Spinal cord (tissue), 9 donors: ENCODE measurements at regions not wholly inside any gene's neighbourhood (a gene's known extent, or its start where the extent isn't known, plus 50 kb on each side); places are given as distances from the start of the nearest gene placed in this dataset.

Source experiments
- DNase-seq, 6 donors: peaks; one replicate each; pipeline versions ENCODE4 v3.0.0 to v3.0.0-alpha.2; 2013 to 2015; ENCODE audit warnings: low spot score in 6 of 6, low read depth in 4 of 6
- H3K27ac ChIP-seq: one replicate; pipeline ENCODE4 v1.5.1; 2013; ENCODE audit warnings: low read depth, low read length, control low read depth
- H3K27me3 ChIP-seq: one replicate; pipeline ENCODE4 v1.6.1; 2013; ENCODE audit warnings: low read length; ENCODE audit not compliant: control insufficient read depth, insufficient read depth
- H3K36me3 ChIP-seq: one replicate; pipeline ENCODE4 v1.6.1; 2013; ENCODE audit warnings: low read length; ENCODE audit not compliant: control insufficient read depth, insufficient read depth
- H3K4me1 ChIP-seq: one replicate; pipeline ENCODE4 v1.6.1; 2013; ENCODE audit warnings: low read length; ENCODE audit not compliant: control insufficient read depth, insufficient read depth
- H3K4me3 ChIP-seq: one replicate; pipeline ENCODE4 v1.5.1; 2013; ENCODE audit warnings: low read depth, low read length, control low read depth
- H3K9me3 ChIP-seq: one replicate; pipeline ENCODE4 v1.6.1; 2013; ENCODE audit warnings: low read length; ENCODE audit not compliant: control insufficient read depth, insufficient read depth
- whole genome bisulfite sequencing: methylation state at CpG from one replicate; pipeline ENCODE4 v1.1.5; 2013; ENCODE audit warnings: missing lambda C conversion rate; ENCODE audit not compliant: insufficient coverage; 5-methylcytosine and 5-hydroxymethylcytosine counted together
- donor health status: healthy.

DNA sequence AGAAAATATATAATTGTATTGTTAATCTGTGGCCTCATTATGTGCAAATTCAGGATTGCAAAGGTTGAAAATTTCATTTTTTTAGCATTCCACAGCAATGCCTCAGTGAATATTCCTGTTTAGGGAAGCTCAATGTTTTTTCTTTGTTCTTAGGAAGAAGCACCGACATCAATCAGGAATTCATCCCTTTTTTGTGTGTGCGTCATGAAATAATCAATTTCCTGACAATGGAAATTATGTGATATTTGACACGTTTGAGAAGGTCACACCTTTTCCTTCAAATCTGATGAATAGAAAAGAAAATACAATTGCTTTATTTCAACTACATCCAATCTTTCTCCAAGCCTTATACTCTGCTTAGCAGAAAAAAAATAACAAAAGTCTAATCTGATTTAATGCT, 662.8 kb upstream of the FTMT start:
- WGBS: no CpG with 5 or more reads among the region's 3 CpGs
- Histone ChIP-seq H3K36me3 (no peaks in the 10 kb centered on the region), H3K4me1 (no peaks in the 10 kb centered on the region), H3K27ac (no peak overlapping the region), H3K27me3 (no peaks in the 10 kb centered on the region), H3K4me3 (no peak overlapping the region), H3K9me3 (no peaks in the 10 kb centered on the region)
- DNase-seq: no peak

DNA sequence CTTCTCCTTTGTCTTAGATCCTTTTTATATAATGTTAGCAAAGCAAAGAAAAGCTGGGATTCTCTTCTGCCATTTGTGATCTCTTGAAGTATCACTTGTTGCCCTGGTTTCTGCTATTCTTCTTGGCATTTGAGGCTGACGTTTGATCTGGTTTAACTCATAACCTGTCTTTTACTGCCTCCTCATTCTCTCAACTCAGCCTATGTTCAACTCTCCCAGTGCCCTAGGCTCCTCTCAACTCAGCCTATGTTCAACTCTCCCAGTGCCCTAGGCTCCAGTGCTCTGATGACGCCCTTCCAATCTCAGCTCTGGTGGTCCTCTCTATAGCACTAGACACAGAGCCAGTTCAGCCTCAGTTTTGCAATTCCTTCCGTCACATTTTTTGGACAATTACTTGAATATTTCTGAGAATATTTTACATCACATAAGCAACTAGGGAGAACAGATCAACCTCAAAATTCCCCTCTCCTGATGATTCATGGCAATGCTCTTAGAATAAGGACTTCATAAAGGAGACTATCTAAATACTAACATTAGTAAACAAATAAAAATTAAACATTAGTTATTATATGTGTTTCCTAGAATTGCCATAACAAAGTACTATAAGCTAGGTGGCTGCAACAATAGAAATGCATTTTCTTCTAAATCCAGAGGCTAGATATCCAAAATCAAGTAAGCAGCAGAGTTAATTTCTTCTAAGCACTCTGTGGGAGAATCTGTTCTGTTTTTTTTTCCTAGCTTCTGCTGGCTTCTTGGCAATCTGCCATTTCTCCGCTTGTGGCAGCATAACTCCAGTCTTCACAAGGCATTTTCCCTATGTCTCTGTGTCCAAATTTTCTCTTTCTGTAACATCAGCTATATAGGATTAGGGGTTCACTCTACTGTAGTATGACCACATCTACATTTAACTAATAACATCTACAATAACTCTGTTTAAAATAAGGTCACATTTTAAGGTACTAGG, 662.1 kb upstream of the FTMT start:
- no peak overlapping the region for H3K4me3 ChIP-seq
- no peak overlapping the region for H3K27ac ChIP-seq
- no peaks in the 10 kb centered on the region for H3K36me3 ChIP-seq
- no peaks in the 10 kb centered on the region for H3K4me1 ChIP-seq
- no peaks in the 10 kb centered on the region for H3K9me3 ChIP-seq
- H3K27me3 ChIP-seq: no peaks in the 10 kb centered on the region
- WGBS: 59% methylated on average over 2 of the region's 4 CpGs
- DNase-seq: peak in 5 of 6 donors; percentile 55 to 93 (median 62)

DNA sequence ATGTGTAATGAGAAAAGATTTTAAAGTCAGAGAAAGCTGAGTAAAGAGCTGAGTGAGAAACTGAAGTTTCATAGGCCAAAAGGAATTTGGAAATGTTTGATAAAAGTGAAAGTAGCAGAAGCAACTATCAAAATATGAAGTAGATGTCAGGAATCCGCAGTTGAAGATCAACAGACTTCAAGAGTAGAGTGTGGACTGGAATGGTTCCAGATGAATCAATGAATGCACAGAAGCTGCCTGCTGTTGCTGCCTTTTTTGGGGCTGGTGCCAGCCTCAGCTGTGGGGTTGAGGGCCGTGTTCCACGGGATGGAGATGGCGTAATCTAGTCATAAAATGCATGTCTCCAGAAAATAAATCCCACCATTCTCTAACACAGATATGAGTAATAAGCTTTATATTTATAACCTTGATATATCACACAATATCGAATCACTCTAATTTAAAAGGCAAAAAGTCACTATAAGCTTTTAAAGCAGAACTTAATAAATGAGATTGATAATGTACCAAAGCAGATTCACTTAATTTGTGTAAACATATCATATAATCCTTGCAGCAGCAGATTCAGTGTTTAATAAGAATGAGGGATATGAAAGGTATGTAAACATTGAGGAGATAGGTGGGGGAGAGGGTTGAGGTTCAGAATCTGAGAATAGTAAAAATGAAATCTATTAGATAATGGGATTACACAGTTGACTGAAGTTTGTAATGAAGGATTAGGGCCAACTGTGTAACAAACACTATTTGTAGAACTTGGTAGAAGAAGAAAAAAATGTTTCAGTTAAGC, 652.3 kb upstream of the FTMT start:
- DNase-seq: peak in 1 of 6 donors; percentile 33
- H3K27ac ChIP-seq: no peak overlapping the region

DNA sequence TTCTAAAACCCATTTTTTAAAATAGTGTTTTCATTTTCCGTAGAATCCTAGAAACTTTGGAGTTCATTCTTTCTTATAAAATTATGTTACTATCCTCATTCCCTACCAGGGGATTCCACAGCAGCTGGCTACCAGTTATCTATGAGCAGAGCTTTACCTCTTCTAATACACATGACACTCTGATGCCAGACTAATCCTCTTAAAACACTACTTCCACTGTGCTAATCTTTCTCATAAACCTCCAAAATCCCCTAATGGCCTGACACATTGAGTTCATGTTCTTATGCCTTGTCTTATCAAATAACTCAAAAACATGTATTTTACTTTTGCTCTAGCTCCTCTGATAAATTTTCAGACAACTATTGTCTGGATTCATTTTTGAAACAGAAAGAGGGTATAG, 633.6 kb upstream of the FTMT start:
- H3K27ac ChIP-seq: no peak overlapping the region
- H3K9me3 ChIP-seq: no peaks in the 10 kb centered on the region
- no peaks in the 10 kb centered on the region for H3K4me1 ChIP-seq
- WGBS: no CpG with 5 or more reads among the region's 1 CpG
- no peaks in the 10 kb centered on the region for H3K27me3 ChIP-seq
- no peak overlapping the region for H3K4me3 ChIP-seq
- H3K36me3 ChIP-seq: no peaks in the 10 kb centered on the region
- DNase-seq: peak in 2 of 6 donors; percentile 2 to 8

More for the DNA sequence above, 652.3 kb upstream of the FTMT start:
- WGBS: 88% methylated on average over 1 of the region's 5 CpGs
- Histone ChIP-seq H3K9me3 (no peaks in the 10 kb centered on the region), H3K36me3 (no peaks in the 10 kb centered on the region), H3K4me3 (no peak overlapping the region), H3K27me3 (no peaks in the 10 kb centered on the region), H3K4me1 (no peaks in the 10 kb centered on the region)

DNA sequence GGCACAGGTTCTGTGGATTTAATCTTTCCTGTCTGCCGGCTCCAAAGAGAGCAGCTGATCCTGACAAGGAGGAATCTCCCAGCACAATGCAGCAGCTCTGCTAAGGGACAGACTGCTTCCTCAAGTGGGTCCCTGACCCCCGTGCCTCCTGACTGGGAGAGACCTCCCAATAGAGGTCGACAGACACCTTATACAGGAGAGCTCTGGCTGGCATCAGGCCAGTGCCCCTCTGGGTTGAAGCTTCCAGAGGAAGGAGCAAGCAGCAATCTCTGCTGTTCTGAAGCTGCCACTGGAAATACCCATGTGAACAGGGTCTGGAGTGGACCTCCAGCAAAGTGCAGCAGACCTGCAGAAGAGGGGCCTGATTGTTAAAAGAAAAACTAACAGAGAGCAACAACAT, 630.2 kb upstream of the FTMT start:
- 90% methylated on average over 3 of the region's 3 CpGs for WGBS
- Histone ChIP-seq H3K27ac (no peak overlapping the region), H3K4me3 (no peak overlapping the region), H3K4me1 (no peaks in the 10 kb centered on the region), H3K27me3 (no peaks in the 10 kb centered on the region), H3K9me3 (peaks cover 2% of the 10 kb centered on the region), H3K36me3 (no peaks in the 10 kb centered on the region)
- DNase-seq: no peak

DNA sequence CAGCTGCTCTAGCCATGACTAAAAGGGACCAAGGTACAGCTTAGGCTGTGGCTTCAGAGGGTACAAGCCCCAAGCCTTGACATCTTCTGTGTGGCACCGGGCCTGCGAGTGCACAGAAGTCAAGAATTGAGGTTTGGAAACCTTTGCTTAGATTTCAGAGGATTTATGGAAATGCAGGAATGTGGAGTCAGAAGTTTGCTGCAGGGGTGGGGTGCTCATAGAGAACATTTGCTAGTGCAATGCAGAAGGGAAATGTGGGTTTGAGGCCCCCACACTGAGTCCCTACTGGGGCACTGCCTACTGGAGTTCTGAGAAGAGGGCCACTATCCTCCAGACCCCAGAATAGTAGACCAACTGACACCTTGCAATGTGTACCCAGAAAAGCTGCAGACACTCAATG, 624.9 kb upstream of the FTMT start:
- Histone ChIP-seq H3K4me3 (no peak overlapping the region), H3K27ac (no peak overlapping the region), H3K27me3 (no peaks in the 10 kb centered on the region), H3K4me1 (no peaks in the 10 kb centered on the region), H3K36me3 (no peaks in the 10 kb centered on the region), H3K9me3 (peaks cover 4% of the 10 kb centered on the region)
- DNase-seq: no peak
- 50% methylated on average over 2 of the region's 2 CpGs for WGBS

DNA sequence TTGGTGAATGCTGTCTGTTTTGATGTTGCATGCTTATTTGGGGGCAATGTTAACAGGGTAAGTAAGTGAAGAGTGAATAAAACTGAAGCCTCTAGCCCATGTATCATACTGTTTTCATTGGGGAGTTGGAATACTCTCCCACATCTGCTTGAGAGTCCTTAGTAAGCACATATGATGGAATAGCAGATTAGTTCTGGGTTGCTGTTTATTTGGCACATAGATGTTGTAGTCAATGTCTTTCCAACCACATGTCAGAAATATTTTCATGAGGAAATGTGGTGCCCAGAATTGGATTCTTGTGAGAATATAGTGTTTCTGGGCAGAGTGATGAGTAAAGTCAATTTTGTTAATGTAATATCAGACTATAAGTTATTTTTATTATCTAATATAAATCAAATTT, 611.7 kb upstream of the FTMT start:
- Histone ChIP-seq H3K27me3 (no peaks in the 10 kb centered on the region), H3K4me1 (no peaks in the 10 kb centered on the region), H3K27ac (no peak overlapping the region), H3K9me3 (no peaks in the 10 kb centered on the region), H3K36me3 (no peaks in the 10 kb centered on the region), H3K4me3 (no peak overlapping the region)
- peak in 1 of 6 donors; percentile 35 for DNase-seq

DNA sequence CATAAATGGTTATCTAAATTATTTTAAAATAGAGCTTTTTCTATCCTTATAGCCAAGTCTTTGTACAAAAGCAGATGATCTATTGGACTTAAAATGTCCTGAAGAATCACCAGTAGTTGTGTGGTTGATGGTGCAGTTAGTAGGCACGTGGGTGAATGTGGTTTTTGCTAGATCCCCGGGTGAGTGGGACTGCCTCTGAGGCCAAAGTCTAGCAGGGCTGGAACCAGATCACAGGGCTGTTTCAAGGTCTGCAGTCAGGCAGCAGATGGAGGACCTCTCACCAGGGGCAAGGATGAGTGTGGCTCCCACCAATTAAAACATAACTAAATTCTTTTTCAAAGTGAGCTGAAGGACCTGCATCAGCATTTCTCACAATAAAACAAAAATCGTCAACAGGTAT, 604.7 kb upstream of the FTMT start:
- DNase-seq: no peak
- 83% methylated on average over 1 of the region's 3 CpGs for WGBS
- Histone ChIP-seq H3K27me3 (no peaks in the 10 kb centered on the region), H3K27ac (no peak overlapping the region), H3K36me3 (no peaks in the 10 kb centered on the region), H3K9me3 (no peaks in the 10 kb centered on the region), H3K4me3 (no peak overlapping the region), H3K4me1 (no peaks in the 10 kb centered on the region)

DNA sequence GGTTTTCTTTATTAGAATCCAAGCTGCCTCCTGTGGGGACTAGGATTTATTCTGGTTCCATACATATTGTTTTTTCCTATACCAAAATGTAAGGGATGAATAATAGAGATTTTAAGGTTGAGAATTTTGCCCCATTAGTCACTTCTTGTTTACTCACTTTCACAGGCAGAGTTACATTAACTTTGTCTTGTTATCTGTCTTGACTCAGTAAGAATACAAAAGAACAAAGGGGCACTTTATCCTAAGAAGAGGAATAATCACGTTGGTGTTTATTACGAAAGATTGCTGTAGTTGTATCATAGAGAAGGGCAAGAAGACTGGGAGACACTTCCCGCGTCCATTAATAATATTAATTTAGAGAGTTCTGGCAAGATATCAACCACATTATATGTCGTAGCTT, 599.7 kb upstream of the FTMT start:
- H3K4me1 ChIP-seq: no peaks in the 10 kb centered on the region
- H3K27me3 ChIP-seq: no peaks in the 10 kb centered on the region
- no peaks in the 10 kb centered on the region for H3K36me3 ChIP-seq
- H3K9me3 ChIP-seq: no peaks in the 10 kb centered on the region
- H3K4me3 ChIP-seq: no peak overlapping the region
- no peak overlapping the region for H3K27ac ChIP-seq
- WGBS: no CpG with 5 or more reads among the region's 5 CpGs
- DNase-seq: no peak

DNA sequence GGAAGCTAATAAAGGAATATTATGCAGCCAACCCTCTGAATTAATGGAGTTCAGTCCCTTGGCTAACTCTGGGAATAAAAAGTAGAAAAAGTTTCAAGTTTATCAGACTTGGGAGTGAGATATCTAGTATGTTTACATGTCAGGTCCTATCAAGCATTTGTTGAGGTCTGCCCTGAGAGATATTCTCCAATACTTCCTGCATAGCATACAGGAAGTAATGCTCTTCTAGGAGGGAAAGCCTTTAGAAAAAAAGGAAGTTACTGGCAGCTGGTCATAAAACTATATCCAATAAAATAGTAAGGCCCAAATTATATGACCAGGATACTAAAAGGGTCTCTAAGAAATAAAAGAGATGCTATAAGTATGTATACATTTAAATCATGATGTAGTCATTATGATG, 594.1 kb upstream of the FTMT start:
- Histone ChIP-seq H3K27ac (no peak overlapping the region), H3K27me3 (no peaks in the 10 kb centered on the region), H3K36me3 (no peaks in the 10 kb centered on the region), H3K4me1 (no peaks in the 10 kb centered on the region), H3K9me3 (no peaks in the 10 kb centered on the region), H3K4me3 (no peak overlapping the region)
- no peak for DNase-seq
